BLaER1 treated with 17β-estradiol and CSF1 and Interleukin-3, amounts not matched to agents 10 nM and 100 nM (cell line): ENCODE measurements at regions not wholly inside any gene's neighbourhood (a gene's known extent, or its start where the extent isn't known, plus 50 kb on each side); places are given as distances from the start of the nearest gene placed in this dataset.
A peak's percentile ranks its signal among the peaks of the same experiment; 100 is the strongest.

ENCODE experiments used
- H3K27ac ChIP-seq, 11 experiments: shearing (Covaris generic); formaldehyde crosslinking; 2 replicates each; pipeline ENCODE4 v1.8.1; 2022
- H3K27me3 ChIP-seq, 11 experiments: shearing (Covaris generic); formaldehyde crosslinking; 2 replicates each; pipeline ENCODE4 v1.8.1; 2022
- H3K36me3 ChIP-seq, 11 experiments: shearing (Covaris generic); formaldehyde crosslinking; 2 replicates each; pipeline ENCODE4 v1.8.1; 2022
- H3K4me1 ChIP-seq, 10 experiments: shearing (Covaris generic); formaldehyde crosslinking; 2 replicates each; pipeline ENCODE4 v1.8.1; 2022
- H3K4me2 ChIP-seq, 11 experiments: shearing (Covaris generic); formaldehyde crosslinking; 2 replicates each; pipeline ENCODE4 v1.8.1; 2022
- H3K4me3 ChIP-seq, 10 experiments: shearing (Covaris generic); formaldehyde crosslinking; 2 replicates each; pipeline ENCODE4 v1.8.1; 2022
- H3K9ac ChIP-seq, 11 experiments: shearing (Covaris generic); formaldehyde crosslinking; 2 replicates each; pipeline ENCODE4 v1.8.1; 2022
- H3K9me3 ChIP-seq, 11 experiments: shearing (Covaris generic); formaldehyde crosslinking; replicated peaks in 1 of 11; 2 replicates each; pipeline ENCODE4 v1.8.1; 2022
- H4K20me1 ChIP-seq, 11 experiments: shearing (Covaris generic); formaldehyde crosslinking; 2 replicates each; pipeline ENCODE4 v1.8.1; 2022
- Cebpa-rat ChIP-seq, 11 experiments: shearing (Covaris generic); IDR thresholded peaks; 2 replicates each; pipeline ENCODE4 v1.8.1; 2022

GRCh38 chr17:73952082-73952479 is 251.4 kb upstream of the RPL38 start:
- Histone ChIP-seq H3K36me3 (no peaks in the 10 kb centered on the region), H3K4me1 (peaks cover 17 to 59% (median 53%) of the 10 kb centered on the region in 10 experiments), H3K27ac (peak overlapping the region in 9 of 11 experiments; percentile 59 to 93 (median 89); a peak in 17 of 22 replicates), H3K9ac (peak overlapping the region; percentile 30 to 86 (median 77); a peak in 21 of 22 replicates), H4K20me1 (no peaks in the 10 kb centered on the region), H3K9me3 (no peaks in the 10 kb centered on the region), H3K4me2 (peak overlapping the region; percentile 93 to 100 (median 97)), H3K27me3 (no peaks in the 10 kb centered on the region), H3K4me3 (peak overlapping the region; percentile 50 to 70 (median 64))
- TF ChIP-seq Cebpa-rat (IDR thresholded peaks at IDR 0.05), result peak in 7 of 11 experiments; percentile 28 to 83 (median 50); a peak in 4 of 22 replicates

- peak overlapping the region; percentile 93 to 100 (median 97) for H3K4me2 ChIP-seq
- no peaks in the 10 kb centered on the region for H3K36me3 ChIP-seq
- H4K20me1 ChIP-seq, result no peaks in the 10 kb centered on the region
- no peaks in the 10 kb centered on the region for H3K9me3 ChIP-seq
- no peak; a peak in 1 of 22 replicates for TF ChIP-seq Cebpa-rat (IDR thresholded peaks at IDR 0.05)
- peak overlapping the region; percentile 30 to 86 (median 77); a peak in 21 of 22 replicates for H3K9ac ChIP-seq
- H3K4me1 ChIP-seq, result peaks cover 17 to 65% (median 59%) of the 10 kb centered on the region in 10 experiments
- H3K27ac ChIP-seq, result peak overlapping the region in 9 of 11 experiments; percentile 59 to 93 (median 89); a peak in 17 of 22 replicates
- no peaks in the 10 kb centered on the region for H3K27me3 ChIP-seq
- H3K4me3 ChIP-seq, result peak overlapping the region; percentile 50 to 70 (median 64)
Measured at GRCh38 chr17:73952480-73953205, 250.8 kb upstream of the RPL38 start.

- no peaks in the 10 kb centered on the region for H4K20me1 ChIP-seq
- H3K4me3 ChIP-seq, result peak overlapping the region; percentile 50 to 70 (median 64)
- H3K9ac ChIP-seq, result peak overlapping the region in 9 of 11 experiments; percentile 53 to 86 (median 78); a peak in 18 of 22 replicates
- H3K9me3 ChIP-seq, result no peaks in the 10 kb centered on the region
- H3K4me1 ChIP-seq, result peaks cover 17 to 67% (median 60%) of the 10 kb centered on the region in 10 experiments
- H3K36me3 ChIP-seq, result no peaks in the 10 kb centered on the region
- no peaks in the 10 kb centered on the region for H3K27me3 ChIP-seq
- no peak for TF ChIP-seq Cebpa-rat (IDR thresholded peaks at IDR 0.05)
- H3K27ac ChIP-seq, result peak overlapping the region in 6 of 11 experiments; percentile 63 to 93 (median 90); a peak in 10 of 22 replicates
- peak overlapping the region; percentile 93 to 100 (median 97) for H3K4me2 ChIP-seq
Measured at GRCh38 chr17:73953206-73954033, 250.1 kb upstream of the RPL38 start.

- Histone ChIP-seq H3K27ac (no peak overlapping the region), H3K9ac (no peak overlapping the region), H3K9me3 (peaks cover 0 to 5% (median 3%) of the 10 kb centered on the region in 11 experiments; a peak in 13 of 22 replicates), H3K27me3 (no peaks in the 10 kb centered on the region), H3K4me3 (no peak overlapping the region), H4K20me1 (no peaks in the 10 kb centered on the region), H3K36me3 (no peaks in the 10 kb centered on the region), H3K4me2 (no peak overlapping the region), H3K4me1 (peaks cover 17 to 51% (median 45%) of the 10 kb centered on the region in 10 experiments)
- TF ChIP-seq Cebpa-rat (IDR thresholded peaks at IDR 0.05), result no peak
Measured at GRCh38 chr17:73954951-73955350, 248.5 kb upstream of the RPL38 start.

GRCh38 chr17:73955616-73956015 is 247.9 kb upstream of the RPL38 start:
- no peak overlapping the region for H3K4me2 ChIP-seq
- H3K4me3 ChIP-seq, result no peak overlapping the region
- H3K36me3 ChIP-seq, result no peaks in the 10 kb centered on the region; a peak in 1 of 22 replicates
- H3K27ac ChIP-seq, result no peak overlapping the region
- TF ChIP-seq Cebpa-rat (IDR thresholded peaks at IDR 0.05), result no peak
- H3K27me3 ChIP-seq, result no peaks in the 10 kb centered on the region
- peaks cover 7 to 11% (median 9%) of the 10 kb centered on the region in 11 experiments for H3K9me3 ChIP-seq
- H3K4me1 ChIP-seq, result peaks cover 17 to 45% (median 38%) of the 10 kb centered on the region in 10 experiments
- H4K20me1 ChIP-seq, result no peaks in the 10 kb centered on the region
- H3K9ac ChIP-seq, result no peak overlapping the region

GRCh38 chr17:73956169-73956568 is 247.3 kb upstream of the RPL38 start:
- Histone ChIP-seq H3K27ac (no peak overlapping the region), H3K36me3 (no peaks in the 10 kb centered on the region; a peak in 1 of 22 replicates), H3K4me1 (peaks cover 11 to 39% (median 33%) of the 10 kb centered on the region in 10 experiments), H3K4me3 (no peak overlapping the region), H4K20me1 (no peaks in the 10 kb centered on the region), H3K9ac (no peak overlapping the region), H3K27me3 (no peaks in the 10 kb centered on the region), H3K9me3 (peaks cover 12 to 17% (median 15%) of the 10 kb centered on the region in 11 experiments), H3K4me2 (peak overlapping the region in 1 of 11 experiments; percentile 44; a peak in 1 of 22 replicates)
- TF ChIP-seq Cebpa-rat (IDR thresholded peaks at IDR 0.05), result no peak

- H4K20me1 ChIP-seq, result no peaks in the 10 kb centered on the region
Measured at GRCh38 chr17:73956595-73957465, 246.6 kb upstream of the RPL38 start.

GRCh38 chr17:73957564-73957963 is 245.9 kb upstream of the RPL38 start:
- H3K27me3 ChIP-seq, result no peaks in the 10 kb centered on the region
- H3K4me2 ChIP-seq, result peak overlapping the region in 7 of 11 experiments; percentile 11 to 52 (median 43); a peak in 12 of 22 replicates
- peaks cover 0 to 25% (median 19%) of the 10 kb centered on the region in 10 experiments; a peak in 15 of 20 replicates for H3K4me1 ChIP-seq
- H3K4me3 ChIP-seq, result no peak overlapping the region
- H3K9me3 ChIP-seq, result peaks cover 12 to 23% (median 19%) of the 10 kb centered on the region in 11 experiments
- peak overlapping the region in 1 of 11 experiments; percentile 5; a peak in 1 of 22 replicates for H3K9ac ChIP-seq
- no peaks in the 10 kb centered on the region; a peak in 1 of 22 replicates for H3K36me3 ChIP-seq
- H4K20me1 ChIP-seq, result no peaks in the 10 kb centered on the region
- no peak for TF ChIP-seq Cebpa-rat (IDR thresholded peaks at IDR 0.05)
- no peak overlapping the region for H3K27ac ChIP-seq

More at GRCh38 chr17:73956595-73957465, 246.6 kb upstream of the RPL38 start:
- H3K9ac ChIP-seq, result peak overlapping the region in 1 of 11 experiments; percentile 5; a peak in 1 of 22 replicates
- H3K9me3 ChIP-seq, result peaks cover 12 to 23% (median 19%) of the 10 kb centered on the region in 11 experiments
- H3K27ac ChIP-seq, result no peak overlapping the region
- H3K4me3 ChIP-seq, result no peak overlapping the region
- peak overlapping the region in 7 of 11 experiments; percentile 11 to 52 (median 43); a peak in 13 of 22 replicates for H3K4me2 ChIP-seq
- peaks cover 4 to 32% (median 26%) of the 10 kb centered on the region in 10 experiments for H3K4me1 ChIP-seq
- no peaks in the 10 kb centered on the region for H3K27me3 ChIP-seq
- H3K36me3 ChIP-seq, result no peaks in the 10 kb centered on the region; a peak in 1 of 22 replicates
- TF ChIP-seq Cebpa-rat (IDR thresholded peaks at IDR 0.05), result no peak
